NCI-H128 (cell line): ENCODE measurements at regions not wholly inside any gene's neighbourhood (a gene's known extent, or its start where the extent isn't known, plus 50 kb on each side); places are given as distances from the start of the nearest gene placed in this dataset.

Experiments
- DNase-seq: peaks from one replicate; lab custom pipeline; 2025; ENCODE audit not compliant: unreplicated experiment; lab: John Stamatoyannopoulos, UW

GRCh38 chr12:11565752-11566151 is 83.7 kb upstream of the ETV6 start:
- no peak for DNase-seq

DNA sequence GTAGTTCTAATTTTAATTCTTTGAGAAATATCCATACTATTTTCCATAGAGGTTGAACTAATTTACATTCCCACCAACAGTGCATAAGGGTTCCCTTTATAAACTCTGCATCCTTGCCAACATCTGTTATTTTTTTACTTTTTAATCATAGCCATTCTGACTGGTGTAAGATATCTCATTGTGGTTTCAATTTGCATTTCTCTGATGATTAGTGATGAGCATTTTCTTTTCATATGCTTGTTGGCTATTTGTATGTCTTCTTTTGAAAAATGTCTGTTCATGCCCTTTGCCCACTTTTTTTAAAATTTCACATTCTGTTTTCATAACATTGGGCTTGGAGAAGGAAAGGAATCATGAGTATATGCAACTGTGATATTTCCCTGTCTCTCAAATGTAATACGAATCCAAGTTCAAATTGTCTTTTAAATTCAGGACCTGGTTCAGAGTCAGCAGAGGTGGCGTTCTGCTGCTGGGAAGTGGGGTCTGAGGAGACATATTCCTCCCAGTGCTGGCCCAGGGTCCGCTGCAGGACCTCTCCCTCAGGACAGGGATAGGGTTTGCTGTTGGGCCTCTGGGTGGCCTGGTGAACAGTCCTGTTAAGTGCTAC is 81.2 kb upstream of the ETV6 start:
- no peak for DNase-seq

DNA sequence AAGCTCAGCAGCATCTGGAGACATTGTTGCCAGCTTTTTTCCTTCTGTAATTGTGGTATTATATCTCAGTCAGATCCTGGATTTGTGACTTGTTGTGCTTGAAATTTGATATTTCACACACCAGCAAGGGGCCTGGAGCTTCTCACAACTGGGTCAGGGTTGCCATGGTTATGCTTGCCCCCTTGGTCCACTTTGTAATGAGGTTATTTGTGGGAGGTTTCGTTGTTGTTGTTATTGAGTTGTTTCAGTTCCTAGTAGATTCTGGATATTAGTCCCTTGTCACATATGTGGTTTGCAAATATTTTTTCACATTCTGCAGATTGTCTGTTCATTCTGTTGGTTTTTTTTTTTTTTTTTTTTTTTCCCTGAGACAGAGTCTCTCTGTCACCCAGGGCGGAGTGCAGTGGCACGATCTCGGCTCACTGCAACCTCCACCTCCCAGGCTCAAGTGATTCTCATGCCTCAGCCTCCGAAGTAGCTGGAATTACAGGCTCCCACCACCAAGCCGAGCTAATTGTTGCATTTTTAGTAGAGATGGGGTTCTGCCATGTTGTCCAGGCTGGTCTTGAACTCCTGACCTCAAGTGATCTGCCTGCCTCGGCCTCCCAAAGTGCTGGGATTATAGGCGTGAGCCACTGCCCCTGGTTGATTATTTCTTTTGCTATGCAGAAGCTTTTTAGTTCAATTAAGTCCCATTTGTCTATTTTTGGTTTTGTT is 80.6 kb upstream of the ETV6 start:
- DNase-seq, result no peak

DNA sequence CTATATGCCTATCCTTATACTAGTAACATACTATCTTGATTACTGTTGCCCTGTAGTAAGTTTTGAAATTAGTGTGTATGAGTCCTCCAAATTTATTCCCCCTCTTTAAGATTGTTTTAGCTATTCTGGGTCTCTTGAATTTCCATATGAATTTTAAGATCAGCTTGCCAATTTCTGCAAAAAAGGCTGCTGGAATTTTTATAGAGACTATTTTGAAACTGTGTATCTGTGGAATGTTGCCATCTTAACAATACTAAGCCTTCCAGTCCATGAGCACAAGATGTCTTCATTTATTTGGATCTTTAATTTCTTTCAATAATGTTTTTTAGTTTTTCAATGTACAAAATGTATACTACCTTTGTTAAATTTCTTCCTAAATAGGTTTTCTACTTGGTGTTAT is 79.8 kb upstream of the ETV6 start:
- DNase-seq, result no peak

DNA sequence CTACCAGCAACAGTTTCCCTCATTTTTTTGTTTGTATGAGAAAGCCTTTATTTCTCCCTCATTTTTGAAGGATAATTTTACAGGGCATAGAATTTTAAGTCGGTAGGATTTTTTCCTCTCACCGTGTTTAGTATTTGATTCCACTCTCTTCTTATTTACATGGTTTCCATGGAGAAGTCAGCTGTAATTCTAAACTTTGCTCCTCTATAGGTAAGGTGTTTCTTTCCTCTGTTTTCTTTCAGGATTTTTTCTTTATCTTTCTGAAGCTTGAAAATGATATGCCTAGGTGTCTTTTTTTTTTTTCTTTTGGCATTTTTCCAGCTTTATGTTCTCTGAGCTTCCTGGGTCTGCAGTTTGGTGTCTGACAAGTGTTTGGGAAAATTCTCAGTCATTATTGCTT is 75.6 kb upstream of the ETV6 start:
- no peak for DNase-seq

DNA sequence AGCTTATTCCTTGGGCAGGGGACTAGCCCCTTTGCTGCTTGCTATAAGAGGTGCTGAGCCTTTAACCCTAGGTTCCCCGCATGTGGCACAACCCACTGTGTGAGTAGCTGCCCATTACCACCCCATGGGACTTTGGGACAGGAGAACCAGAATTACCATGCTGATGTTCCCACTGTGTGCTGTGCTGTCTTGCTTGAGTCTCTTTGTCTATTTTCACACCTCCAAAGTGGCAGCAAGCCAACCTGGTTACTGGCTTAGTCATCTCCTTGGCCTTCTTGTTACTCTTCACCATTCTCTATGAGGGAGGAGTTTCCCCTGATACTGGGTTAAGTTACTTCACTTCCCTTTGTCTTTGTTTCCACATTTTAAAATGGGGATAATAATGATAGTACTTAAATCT is 73.4 kb upstream of the ETV6 start:
- no peak for DNase-seq

DNA sequence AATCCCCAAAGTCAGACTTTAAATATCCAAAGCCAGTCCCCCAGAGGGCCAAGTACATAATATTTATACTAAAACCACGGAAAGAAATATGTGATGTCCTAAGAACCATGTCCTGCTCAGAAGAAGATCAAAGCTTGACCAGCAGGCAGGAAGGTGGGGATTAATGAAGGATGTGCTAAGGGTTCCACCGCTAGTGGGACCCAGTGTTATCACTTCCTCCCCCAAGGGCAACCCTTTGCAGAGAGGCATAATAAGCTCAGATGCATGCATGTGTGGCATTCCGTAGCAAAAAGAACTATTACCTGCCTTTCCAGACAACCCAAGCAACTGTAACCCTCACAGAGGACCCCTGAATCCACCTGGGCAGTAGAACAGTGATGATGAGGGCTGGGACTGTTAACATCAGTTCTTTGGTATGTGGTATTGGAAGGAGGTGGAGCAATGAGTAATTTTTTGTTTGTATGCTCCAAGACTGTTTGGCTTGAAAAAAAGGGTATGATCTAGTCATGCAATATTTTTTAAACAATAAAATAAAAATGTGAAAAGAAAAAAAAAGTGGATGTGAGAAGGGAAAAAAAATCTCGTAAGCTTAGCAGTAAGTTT is 71.7 kb upstream of the ETV6 start:
- no peak for DNase-seq

GRCh38 chr12:11578461-11578993 is 70.9 kb upstream of the ETV6 start:
- DNase-seq, result no peak

- DNase-seq, result no peak
Observed at GRCh38 chr12:11580125-11580751, 69.2 kb upstream of the ETV6 start.

- peak; percentile 55 for DNase-seq
Observed at GRCh38 chr12:11581179-11581755, 68.2 kb upstream of the ETV6 start.

GRCh38 chr12:11584221-11584855 is 65.1 kb upstream of the ETV6 start:
- no peak for DNase-seq

- no peak for DNase-seq
Observed at GRCh38 chr12:11592484-11592883, 57.0 kb upstream of the ETV6 start.

GRCh38 chr12:11593013-11593412 is 56.5 kb upstream of the ETV6 start:
- DNase-seq, result no peak

DNA sequence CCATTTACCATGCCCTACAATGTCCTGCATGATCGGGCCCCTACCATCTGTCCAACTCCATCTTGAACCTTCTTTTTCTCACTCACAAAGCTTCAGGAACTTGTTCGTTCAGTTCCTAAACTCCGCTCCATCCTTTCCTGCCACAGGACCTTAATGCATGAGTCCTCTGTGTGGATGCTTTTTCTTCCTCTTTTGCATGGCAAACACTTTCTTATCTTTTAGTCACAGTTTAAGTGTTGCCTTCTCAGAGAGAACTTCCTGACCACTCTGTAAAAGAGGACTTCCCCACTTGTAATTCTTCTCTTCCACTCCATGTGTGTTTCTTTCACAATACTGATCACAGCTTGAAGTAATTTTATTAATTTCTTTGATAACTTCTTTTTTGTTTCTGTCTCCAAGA is 54.4 kb upstream of the ETV6 start:
- no peak for DNase-seq

GRCh38 chr12:11596141-11596540 is 53.3 kb upstream of the ETV6 start:
- no peak for DNase-seq

- no peak for DNase-seq
Observed at GRCh38 chr12:11598900-11599299, 50.6 kb upstream of the ETV6 start.
